ENCODE measurements at regions not wholly inside any gene's neighbourhood (a gene's known extent, or its start where the extent isn't known, plus 50 kb on each side); places are given as distances from the start of the nearest gene placed in this dataset.

- TF ChIP-seq CTCF (IDR thresholded peaks at IDR 0.05; ENCODE audit: partially characterized antibody, unreplicated experiment) = no peak
- Mint-ChIP-seq H3K27me3 (ENCODE audit: unreplicated experiment) (no peaks in the 10 kb centered on the region), H3K9me3 (ENCODE audit: unreplicated experiment) (peaks cover 2% of the 10 kb centered on the region)
Observed at GRCh38 chr4:131441004-131441688, 1707.9 kb upstream of the PCDH10 start.

GRCh38 chr4:131447883-131448282, 1701.2 kb upstream of the PCDH10 start:
- Mint-ChIP-seq H3K9me3 (ENCODE audit: unreplicated experiment) (no peaks in the 10 kb centered on the region), H3K36me3 (ENCODE audit: unreplicated experiment) (no peaks in the 10 kb centered on the region), H3K27me3 (ENCODE audit: unreplicated experiment) (no peaks in the 10 kb centered on the region), H3K4me1 (ENCODE audit: low read depth, unreplicated experiment) (no peaks in the 10 kb centered on the region), H3K4me3 (ENCODE audit: unreplicated experiment) (no peak overlapping the region), H3K27ac (ENCODE audit: unreplicated experiment) (no peak overlapping the region)
- DNase-seq = no peak
- no peak for TF ChIP-seq CTCF (IDR thresholded peaks at IDR 0.05; ENCODE audit: partially characterized antibody, unreplicated experiment)

More at GRCh38 chr4:131441004-131441688, 1707.9 kb upstream of the PCDH10 start:
- DNase-seq = no peak
- no peak overlapping the region for H3K4me3 Mint-ChIP-seq (ENCODE audit: unreplicated experiment)
- no peaks in the 10 kb centered on the region for H3K4me1 Mint-ChIP-seq (ENCODE audit: low read depth, unreplicated experiment)
- H3K36me3 Mint-ChIP-seq (ENCODE audit: unreplicated experiment) = no peaks in the 10 kb centered on the region
- no peak overlapping the region for H3K27ac Mint-ChIP-seq (ENCODE audit: unreplicated experiment)

- Mint-ChIP-seq H3K9me3 (ENCODE audit: unreplicated experiment) (no peaks in the 10 kb centered on the region), H3K4me3 (ENCODE audit: unreplicated experiment) (no peak overlapping the region), H3K27ac (ENCODE audit: unreplicated experiment) (no peak overlapping the region), H3K4me1 (ENCODE audit: low read depth, unreplicated experiment) (no peaks in the 10 kb centered on the region), H3K27me3 (ENCODE audit: unreplicated experiment) (no peaks in the 10 kb centered on the region), H3K36me3 (ENCODE audit: unreplicated experiment) (no peaks in the 10 kb centered on the region)
- DNase-seq = no peak
- no peak for TF ChIP-seq CTCF (IDR thresholded peaks at IDR 0.05; ENCODE audit: partially characterized antibody, unreplicated experiment)
Observed at GRCh38 chr4:131450572-131451209, 1698.4 kb upstream of the PCDH10 start.

- H3K36me3 Mint-ChIP-seq (ENCODE audit: unreplicated experiment) = no peaks in the 10 kb centered on the region
- no peak for DNase-seq
- no peak overlapping the region for H3K27ac Mint-ChIP-seq (ENCODE audit: unreplicated experiment)
- peaks cover 7% of the 10 kb centered on the region for H3K4me1 Mint-ChIP-seq (ENCODE audit: low read depth, unreplicated experiment)
- H3K27me3 Mint-ChIP-seq (ENCODE audit: unreplicated experiment) = no peaks in the 10 kb centered on the region
- TF ChIP-seq CTCF (IDR thresholded peaks at IDR 0.05; ENCODE audit: partially characterized antibody, unreplicated experiment) = no peak
- no peaks in the 10 kb centered on the region for H3K9me3 Mint-ChIP-seq (ENCODE audit: unreplicated experiment)
- H3K4me3 Mint-ChIP-seq (ENCODE audit: unreplicated experiment) = no peak overlapping the region
Observed at GRCh38 chr4:131459430-131460101, 1689.5 kb upstream of the PCDH10 start.

- Mint-ChIP-seq H3K27me3 (ENCODE audit: unreplicated experiment) (no peaks in the 10 kb centered on the region), H3K4me3 (ENCODE audit: unreplicated experiment) (no peak overlapping the region), H3K36me3 (ENCODE audit: unreplicated experiment) (no peaks in the 10 kb centered on the region), H3K4me1 (ENCODE audit: low read depth, unreplicated experiment) (no peaks in the 10 kb centered on the region), H3K9me3 (ENCODE audit: unreplicated experiment) (peaks cover 3% of the 10 kb centered on the region), H3K27ac (ENCODE audit: unreplicated experiment) (no peak overlapping the region)
- DNase-seq = no peak
- no peak for TF ChIP-seq CTCF (IDR thresholded peaks at IDR 0.05; ENCODE audit: partially characterized antibody, unreplicated experiment)
Observed at GRCh38 chr4:131470360-131470759, 1678.7 kb upstream of the PCDH10 start.

Data from glutamatergic neuron (in vitro differentiated cells).